GM21423 (cell line): ENCODE measurements at regions not wholly inside any gene's neighbourhood (a gene's known extent, or its start where the extent isn't known, plus 50 kb on each side); places are given as distances from the start of the nearest gene placed in this dataset.
"Not testable (repeated sequence)": the region's sequence is repeated elsewhere in the genome, so short reads cannot be mapped to it uniquely, and the experiment has no call there.

Experiments used
- ATAC-seq: cut with Tn5 transposase; IDR thresholded peaks from one replicate; pipeline ENCODE4 v1.9.1; 2021; ENCODE audit warnings: mild to moderate bottlenecking, moderate library complexity; ENCODE audit not compliant: unreplicated experiment

DNA sequence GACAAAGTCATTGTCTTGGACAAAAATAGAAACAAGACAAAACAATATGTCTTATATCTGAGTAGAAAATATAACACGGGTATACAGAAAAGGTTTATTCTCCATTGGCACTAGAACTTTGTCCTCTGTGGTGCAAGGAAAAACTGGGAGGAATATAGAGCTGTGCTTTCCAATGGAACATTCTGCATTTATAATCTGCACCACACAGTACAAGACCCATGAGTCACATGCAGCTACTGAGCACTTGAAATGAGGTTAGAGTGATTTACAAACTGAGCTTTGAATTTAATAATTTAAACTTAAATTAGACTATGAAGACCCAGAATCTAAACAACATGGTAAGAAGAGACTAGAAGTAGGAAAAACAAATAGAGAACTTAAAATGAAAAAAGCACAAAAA lies 86.1 kb downstream of the RAP2A start:
- ATAC-seq, result no peak

DNA sequence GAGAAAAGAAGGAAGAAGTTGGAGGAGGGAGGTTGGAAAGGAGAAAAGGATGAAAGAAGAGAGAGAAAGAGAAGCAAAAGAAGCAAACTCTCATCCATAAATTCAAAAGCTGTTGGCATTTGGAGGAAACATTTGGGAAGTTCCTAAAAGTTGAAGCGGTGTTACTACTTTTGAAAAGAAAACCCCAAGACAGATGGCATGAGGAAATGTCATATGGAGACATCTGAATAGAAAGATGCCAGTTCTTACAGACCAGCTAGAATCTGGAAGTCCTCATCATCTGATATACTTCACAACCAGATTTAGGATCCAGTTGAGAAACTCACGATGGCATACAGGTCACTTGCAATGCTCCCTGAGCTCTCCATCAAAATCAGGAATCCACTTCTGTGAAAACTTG lies 86.9 kb downstream of the RAP2A start:
- ATAC-seq, result no peak

DNA sequence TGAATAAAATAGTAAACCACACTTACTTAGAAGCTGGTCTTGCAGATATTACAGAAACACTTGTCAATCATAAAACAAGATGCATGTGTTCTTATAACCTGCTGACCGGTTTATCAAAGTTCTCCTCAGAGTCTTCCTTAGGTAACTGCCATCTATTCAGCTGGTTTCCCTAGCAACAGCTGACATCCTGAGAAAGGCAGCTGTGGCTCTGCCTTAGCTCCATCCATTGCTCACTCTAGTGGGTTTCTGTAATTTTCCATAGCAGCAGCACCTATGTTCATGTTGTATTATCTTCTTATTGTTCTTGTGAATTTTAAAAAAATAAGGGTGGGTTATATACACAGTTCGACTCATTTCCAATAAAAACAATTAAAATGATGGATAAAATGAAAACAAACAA lies 87.8 kb downstream of the RAP2A start:
- ATAC-seq, result no peak

DNA sequence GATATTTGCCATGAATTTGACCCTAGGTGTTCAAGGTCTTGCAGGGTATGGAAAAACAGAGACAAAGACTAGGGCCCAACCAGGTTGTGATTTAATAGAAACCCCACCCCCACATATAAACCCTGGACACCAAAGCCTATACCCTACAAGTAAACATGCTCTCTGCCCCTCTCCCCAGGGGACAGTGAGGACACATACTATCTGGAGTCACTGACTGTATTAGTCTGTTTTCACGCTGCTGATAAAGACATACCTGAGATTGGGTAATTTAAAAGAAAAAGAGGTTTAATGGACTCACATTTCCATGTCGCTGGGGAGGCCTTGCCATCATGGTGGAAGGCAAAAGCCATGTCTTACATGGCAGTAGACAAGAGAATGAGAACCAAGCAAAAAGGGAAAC lies 88.3 kb downstream of the RAP2A start:
- no peak for ATAC-seq

DNA sequence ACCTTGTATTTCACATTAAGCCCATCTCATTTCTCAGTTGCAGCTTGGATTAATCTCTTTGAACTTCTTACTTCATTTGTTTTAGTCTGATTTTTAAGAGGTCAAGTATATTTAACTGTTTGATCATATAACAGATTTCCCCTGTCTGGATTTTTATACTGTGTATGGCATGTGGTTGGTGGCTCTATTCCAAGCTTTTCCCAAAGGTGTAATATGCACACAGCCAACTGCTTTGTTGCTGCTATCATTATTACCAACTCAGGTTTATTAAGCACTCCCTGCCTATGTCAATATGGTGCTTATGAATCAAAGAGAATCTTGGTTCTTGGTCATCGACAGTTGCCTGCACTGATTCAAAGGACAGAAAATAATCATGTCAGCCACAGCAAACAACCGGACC lies 92.6 kb downstream of the RAP2A start:
- ATAC-seq, result no peak

DNA sequence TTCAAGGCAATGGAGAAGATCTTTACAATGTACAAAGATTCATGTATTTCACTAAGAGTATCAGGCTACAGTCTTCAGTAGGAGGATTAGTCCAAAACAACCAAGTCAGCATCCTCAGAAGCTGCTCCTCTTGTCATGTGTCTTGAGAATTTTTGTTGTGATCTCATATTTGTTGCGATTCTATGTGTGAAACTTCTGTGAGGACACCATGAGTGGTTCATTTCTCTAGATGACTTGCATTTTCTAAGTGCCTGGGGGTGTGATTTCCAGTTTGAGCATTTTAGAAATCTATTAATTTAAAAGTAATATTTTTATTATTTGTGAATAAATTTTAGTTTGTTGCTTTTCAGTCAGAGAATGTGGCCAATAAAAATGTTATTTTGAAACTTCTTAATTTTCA lies 94.5 kb downstream of the RAP2A start:
- no peak for ATAC-seq

DNA sequence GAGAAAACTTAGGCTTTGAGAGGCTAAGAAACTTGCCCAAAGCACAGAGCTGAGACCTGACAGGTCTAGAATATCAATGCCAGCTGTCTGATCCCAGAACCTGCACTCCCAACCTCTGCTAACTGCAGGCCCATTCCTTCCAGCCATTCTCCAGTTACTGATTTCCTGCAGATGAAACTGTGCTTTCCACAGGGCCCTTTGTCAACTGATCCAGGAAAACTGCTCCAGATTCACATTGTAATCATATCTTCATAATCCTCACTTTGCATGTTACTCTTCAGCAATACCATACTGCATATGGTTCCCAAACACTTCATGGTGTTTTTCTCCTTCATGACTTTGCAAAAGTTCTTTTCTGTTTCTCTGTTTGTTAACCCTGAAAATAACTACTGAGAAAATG lies 100.6 kb downstream of the RAP2A start:
- ATAC-seq, result no peak

- no peak for ATAC-seq
Measured at GRCh38 chr13:97535614-97536013, 101.6 kb downstream of the RAP2A start.

DNA sequence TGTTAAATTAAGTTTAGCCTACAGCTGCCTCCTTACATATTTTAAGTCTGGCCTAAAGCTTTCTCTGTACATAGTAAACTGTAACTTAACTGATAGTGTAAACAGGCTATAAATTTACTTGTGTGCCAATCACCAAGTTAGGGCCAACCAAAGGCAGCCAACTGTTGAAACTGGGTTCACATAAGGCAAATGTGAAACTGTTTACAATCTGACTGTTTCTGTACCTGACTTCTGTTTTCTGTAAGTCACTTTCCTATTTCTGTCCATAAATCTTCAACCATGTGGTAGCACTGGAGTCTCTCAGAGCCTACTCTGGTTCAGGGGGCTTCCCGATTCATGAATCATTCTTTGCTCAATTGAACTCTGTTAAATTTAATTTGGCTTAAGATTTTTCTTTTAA lies 103.1 kb downstream of the RAP2A start:
- ATAC-seq, result peak; percentile 69

GRCh38 chr13:97538203-97538602 lies 104.2 kb downstream of the RAP2A start:
- no peak for ATAC-seq

GRCh38 chr13:97539651-97540610 lies 106.0 kb downstream of the RAP2A start:
- peak; percentile 49 for ATAC-seq

- ATAC-seq, result no peak
Measured at GRCh38 chr13:97540696-97541095, 106.7 kb downstream of the RAP2A start.

DNA sequence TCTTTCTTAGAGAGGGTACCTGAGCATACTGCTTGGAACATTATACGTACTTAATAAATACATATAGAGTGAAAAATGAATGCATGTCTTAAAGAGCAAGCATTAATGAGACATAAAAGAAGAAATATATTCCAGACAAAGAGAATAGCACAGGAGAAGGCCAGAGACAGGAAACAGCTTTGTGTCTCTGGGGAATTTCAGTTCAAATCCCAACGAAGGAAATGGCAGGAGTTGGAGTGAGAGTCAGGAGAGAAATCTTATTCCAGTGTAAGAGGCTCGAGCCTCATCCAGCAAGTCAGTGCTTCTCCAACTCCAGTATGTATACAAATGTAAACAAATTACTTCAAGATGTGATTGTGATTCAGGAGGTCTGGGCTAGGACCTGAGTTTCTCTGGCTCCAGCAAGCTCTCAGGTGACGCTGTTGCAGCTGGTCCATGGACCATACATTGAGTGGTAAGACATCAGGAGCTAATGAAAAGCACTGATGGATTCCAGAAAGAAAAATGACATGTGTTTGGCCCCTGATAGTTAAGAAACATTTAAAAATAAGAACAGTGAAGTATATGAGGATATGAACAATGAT lies 108.2 kb downstream of the RAP2A start:
- ATAC-seq, result no peak

DNA sequence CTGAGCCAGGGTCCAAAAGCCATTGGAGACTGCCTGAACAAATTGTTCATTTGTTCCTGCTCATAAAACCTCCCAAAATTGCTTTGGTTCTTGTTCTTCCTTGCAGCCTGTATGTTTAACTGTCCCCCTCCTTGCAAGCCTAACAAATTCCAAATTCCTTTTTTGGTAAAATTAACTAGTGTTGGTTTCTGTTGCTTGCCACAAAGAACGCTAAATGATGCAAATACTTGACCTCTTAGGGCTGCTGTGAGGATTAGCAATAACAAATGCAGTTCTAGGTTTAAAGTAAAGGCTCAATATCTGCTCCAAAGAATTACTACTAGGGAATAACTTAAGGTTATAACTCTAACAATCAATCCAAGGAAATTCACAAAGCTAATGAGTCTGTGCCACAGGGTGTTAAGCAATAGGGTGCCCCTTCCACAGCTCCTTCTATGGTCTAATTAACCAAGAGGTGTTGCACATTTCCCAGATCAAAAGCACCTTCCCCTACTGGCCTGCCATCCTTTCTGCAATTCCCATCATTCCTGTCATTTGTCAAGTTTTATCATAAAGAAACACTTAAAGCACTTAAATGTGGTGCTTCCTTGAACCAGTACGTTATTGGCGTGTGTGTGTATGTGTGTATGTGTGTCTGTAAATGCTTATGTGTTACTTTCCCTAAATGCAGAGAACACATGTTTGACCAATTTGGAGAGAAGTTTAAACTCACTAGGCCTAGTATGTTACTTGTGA lies 110.2 kb downstream of the RAP2A start:
- no peak for ATAC-seq

- ATAC-seq, result not testable (repeated sequence)
Measured at GRCh38 chr13:97544971-97545499, 111.1 kb downstream of the RAP2A start.

- no peak for ATAC-seq
Measured at GRCh38 chr13:97548138-97548537, 114.2 kb downstream of the RAP2A start.

GRCh38 chr13:97548711-97549110 lies 114.7 kb downstream of the RAP2A start:
- no peak for ATAC-seq

DNA sequence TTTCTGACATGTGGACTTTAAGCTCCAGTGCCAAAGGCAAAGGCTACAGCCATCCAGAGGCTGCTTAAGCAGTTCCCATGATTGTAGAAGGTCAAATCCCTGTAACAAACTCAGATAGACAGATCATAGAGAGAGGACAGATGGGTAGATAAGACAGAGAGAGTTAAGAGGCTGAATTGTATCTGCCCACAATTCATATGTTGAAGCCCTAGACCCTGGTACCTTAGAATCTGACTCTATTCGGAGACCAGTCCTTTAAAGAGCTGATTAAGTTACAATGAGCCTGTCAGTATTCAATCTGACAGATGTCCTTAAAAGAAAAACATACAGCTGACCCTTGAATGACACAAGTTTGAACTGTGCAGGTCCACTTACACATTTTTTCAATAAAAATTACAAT lies 115.2 kb downstream of the RAP2A start:
- ATAC-seq, result no peak

DNA sequence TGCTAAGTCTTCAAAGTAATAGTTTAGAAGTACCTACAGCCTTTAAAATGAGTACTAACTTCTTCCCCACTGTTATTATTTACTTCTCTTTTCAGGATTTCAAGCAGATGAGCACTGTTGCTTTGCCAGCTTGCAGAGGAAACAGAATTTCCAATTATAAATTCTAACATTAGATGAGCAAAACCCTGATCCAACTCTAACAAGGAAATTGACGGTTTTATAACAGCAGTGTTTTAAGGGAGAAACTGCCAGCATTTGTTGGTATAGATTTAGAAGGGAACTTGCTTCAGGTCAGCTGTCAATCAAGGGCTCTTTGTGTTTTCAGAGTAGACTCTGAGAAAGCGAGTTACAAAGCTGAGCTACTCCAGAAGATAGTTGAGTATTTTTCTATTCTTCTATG lies 120.5 kb downstream of the RAP2A start:
- ATAC-seq, result no peak

DNA sequence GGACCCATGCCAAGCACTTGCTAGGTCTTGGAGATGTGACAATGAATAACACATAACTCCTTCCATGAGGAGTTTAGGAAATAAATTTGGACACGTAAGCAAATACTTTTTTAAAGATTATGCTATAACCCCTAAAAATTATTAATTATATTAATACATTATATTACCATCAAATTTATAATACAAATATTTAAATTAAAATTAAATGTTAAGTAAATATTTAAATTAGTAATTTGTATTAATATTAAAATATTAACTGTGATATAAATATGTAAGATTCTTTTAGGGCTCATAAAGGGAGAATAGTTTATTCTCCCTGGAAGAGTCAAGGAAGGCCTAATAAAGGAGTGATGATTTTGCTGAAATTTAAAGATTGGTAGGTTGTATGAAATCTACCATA lies 121.1 kb downstream of the RAP2A start:
- ATAC-seq, result no peak

- no peak for ATAC-seq
Measured at GRCh38 chr13:97559030-97559429, 125.1 kb downstream of the RAP2A start.

- ATAC-seq, result no peak
Measured at GRCh38 chr13:97559981-97560380, 126.0 kb downstream of the RAP2A start.
